Endothelial cell (in vitro differentiated cells): ENCODE measurements at regions not wholly inside any gene's neighbourhood (a gene's known extent, or its start where the extent isn't known, plus 50 kb on each side); places are given as distances from the start of the nearest gene placed in this dataset.

Experiments used
- DNase-seq: peaks from one replicate; pipeline ENCODE4 v3.0.0; 2021; ENCODE audit warnings: low spot score
- H3K27ac Mint-ChIP-seq: one replicate; pipeline ENCODE4 v1.8.0; 2021; ENCODE audit warnings: mixed read lengths, inconsistent platforms; ENCODE audit not compliant: unreplicated experiment
- H3K27me3 Mint-ChIP-seq: one replicate; pipeline ENCODE4 v1.8.0; 2021; ENCODE audit warnings: mild to moderate bottlenecking, moderate library complexity, mixed read lengths, inconsistent platforms; ENCODE audit not compliant: unreplicated experiment
- H3K36me3 Mint-ChIP-seq: one replicate; pipeline ENCODE4 v1.8.0; 2021; ENCODE audit warnings: mild to moderate bottlenecking, low read depth, mixed read lengths, inconsistent platforms; ENCODE audit not compliant: unreplicated experiment
- H3K4me1 Mint-ChIP-seq: one replicate; pipeline ENCODE4 v1.8.0; 2021; ENCODE audit warnings: mild to moderate bottlenecking, mixed read lengths, inconsistent platforms; ENCODE audit not compliant: unreplicated experiment
- H3K4me3 Mint-ChIP-seq: one replicate; pipeline ENCODE4 v1.8.0; 2021; ENCODE audit warnings: mild to moderate bottlenecking, mixed read lengths, inconsistent platforms; ENCODE audit not compliant: unreplicated experiment
- H3K9me3 Mint-ChIP-seq: one replicate; pipeline ENCODE4 v1.8.0; 2021; ENCODE audit warnings: mixed read lengths, inconsistent platforms; ENCODE audit not compliant: unreplicated experiment
- TF ChIP-seq, protein P1 (sequence below): fragments of 200-600 bp; sonication (generic); IDR thresholded peaks from one replicate; pipeline ENCODE4 v1.5.0; 2021; ENCODE audit warnings: antibody characterized with exemption; ENCODE audit not compliant: unreplicated experiment

DNA sequence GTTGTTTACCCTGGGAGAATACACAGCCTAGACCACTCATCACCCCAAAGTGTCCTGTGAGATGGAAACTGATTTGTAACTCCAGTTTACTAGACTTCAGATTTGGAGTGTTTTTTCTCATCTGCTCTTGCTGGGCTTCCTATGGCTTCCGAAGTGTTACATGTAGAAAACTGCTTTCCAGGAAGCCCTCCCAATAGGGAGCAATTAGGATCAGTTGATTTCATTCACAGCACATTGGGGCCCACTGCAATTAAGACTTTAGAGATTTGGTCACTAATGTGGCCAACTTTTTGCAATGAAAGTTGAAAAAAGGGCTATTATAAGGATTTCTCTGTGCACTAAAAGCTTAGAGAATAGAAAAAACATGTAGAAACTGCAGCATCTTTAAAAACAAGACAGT, 656.6 kb upstream of the CHAC2 start:
- H3K9me3 Mint-ChIP-seq: no peaks in the 10 kb centered on the region
- TF ChIP-seq, protein P1, sequence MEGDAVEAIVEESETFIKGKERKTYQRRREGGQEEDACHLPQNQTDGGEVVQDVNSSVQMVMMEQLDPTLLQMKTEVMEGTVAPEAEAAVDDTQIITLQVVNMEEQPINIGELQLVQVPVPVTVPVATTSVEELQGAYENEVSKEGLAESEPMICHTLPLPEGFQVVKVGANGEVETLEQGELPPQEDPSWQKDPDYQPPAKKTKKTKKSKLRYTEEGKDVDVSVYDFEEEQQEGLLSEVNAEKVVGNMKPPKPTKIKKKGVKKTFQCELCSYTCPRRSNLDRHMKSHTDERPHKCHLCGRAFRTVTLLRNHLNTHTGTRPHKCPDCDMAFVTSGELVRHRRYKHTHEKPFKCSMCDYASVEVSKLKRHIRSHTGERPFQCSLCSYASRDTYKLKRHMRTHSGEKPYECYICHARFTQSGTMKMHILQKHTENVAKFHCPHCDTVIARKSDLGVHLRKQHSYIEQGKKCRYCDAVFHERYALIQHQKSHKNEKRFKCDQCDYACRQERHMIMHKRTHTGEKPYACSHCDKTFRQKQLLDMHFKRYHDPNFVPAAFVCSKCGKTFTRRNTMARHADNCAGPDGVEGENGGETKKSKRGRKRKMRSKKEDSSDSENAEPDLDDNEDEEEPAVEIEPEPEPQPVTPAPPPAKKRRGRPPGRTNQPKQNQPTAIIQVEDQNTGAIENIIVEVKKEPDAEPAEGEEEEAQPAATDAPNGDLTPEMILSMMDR: no peak
- H3K4me3 Mint-ChIP-seq: no peak overlapping the region

DNA sequence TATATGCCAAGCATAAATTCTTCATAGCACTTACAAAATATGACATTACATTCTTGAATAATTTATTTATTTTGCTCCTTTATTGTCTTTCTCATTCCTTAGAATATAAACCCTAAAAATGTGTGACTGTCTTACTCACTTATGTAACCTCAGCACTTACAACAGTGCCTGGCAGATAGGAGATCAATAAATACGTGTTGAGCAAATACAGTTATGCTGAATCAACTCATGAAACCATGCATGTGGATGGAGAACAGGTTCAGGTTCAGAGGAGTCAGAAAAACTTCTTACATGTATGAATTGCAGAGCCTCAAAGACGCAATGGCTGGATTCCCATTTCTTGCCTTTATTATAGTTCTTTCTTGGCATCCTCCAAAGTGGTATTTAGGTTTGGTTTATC, 659.4 kb upstream of the CHAC2 start:
- DNase-seq: no peak
- Mint-ChIP-seq H3K36me3 (no peaks in the 10 kb centered on the region), H3K9me3 (no peaks in the 10 kb centered on the region), H3K4me1 (peaks cover 2% of the 10 kb centered on the region), H3K27me3 (no peaks in the 10 kb centered on the region), H3K27ac (no peak overlapping the region), H3K4me3 (no peak overlapping the region)
- TF ChIP-seq, protein P1: no peak

More for the DNA sequence above, 656.6 kb upstream of the CHAC2 start:
- Mint-ChIP-seq H3K36me3 (no peaks in the 10 kb centered on the region), H3K4me1 (no peaks in the 10 kb centered on the region), H3K27me3 (no peaks in the 10 kb centered on the region), H3K27ac (no peak overlapping the region)
- DNase-seq: no peak

DNA sequence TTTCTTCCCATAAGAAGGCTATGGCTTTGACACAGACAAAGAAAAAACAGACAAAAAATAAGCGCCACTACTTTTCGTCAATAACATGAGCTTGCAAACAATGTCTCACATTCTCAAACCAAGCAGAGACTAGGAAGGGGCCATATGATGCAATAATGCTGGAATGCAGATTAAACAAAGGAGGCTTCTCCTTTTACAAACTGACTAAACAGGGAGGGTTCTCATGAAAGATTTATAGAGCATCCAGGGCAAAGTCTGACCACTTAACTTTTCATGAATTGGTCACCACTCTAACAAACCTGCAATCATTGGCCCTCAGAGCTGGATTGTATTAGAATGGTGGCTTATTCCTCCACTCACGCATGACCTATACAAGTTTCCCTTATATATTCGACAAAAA, 663.3 kb upstream of the CHAC2 start:
- no peak overlapping the region for H3K4me3 Mint-ChIP-seq
- H3K36me3 Mint-ChIP-seq: no peaks in the 10 kb centered on the region
- no peak for DNase-seq
- TF ChIP-seq, protein P1: no peak
- peaks cover 2% of the 10 kb centered on the region for H3K4me1 Mint-ChIP-seq
- H3K9me3 Mint-ChIP-seq: no peaks in the 10 kb centered on the region
- H3K27ac Mint-ChIP-seq: no peak overlapping the region
- H3K27me3 Mint-ChIP-seq: peaks cover 2% of the 10 kb centered on the region

DNA sequence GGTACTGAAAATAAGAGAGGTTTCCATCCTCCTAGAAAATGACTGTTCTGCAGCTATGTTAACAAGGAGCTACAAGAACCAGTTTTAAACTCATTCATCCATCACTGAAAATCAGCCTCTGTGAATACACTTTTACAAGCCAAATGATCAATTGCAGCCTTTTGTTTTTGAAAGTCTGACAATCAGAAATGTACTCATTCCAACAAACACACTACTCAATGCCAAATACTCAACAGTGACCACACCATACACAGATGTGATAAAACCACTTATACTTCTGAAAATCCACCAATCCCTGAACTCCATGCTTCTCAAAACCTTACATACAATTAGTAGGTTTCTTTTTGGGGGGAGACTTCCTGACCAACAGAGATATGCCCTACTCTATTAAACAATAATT, 663.9 kb upstream of the CHAC2 start:
- Mint-ChIP-seq H3K36me3 (no peaks in the 10 kb centered on the region), H3K9me3 (no peaks in the 10 kb centered on the region), H3K4me1 (peaks cover 2% of the 10 kb centered on the region), H3K4me3 (no peak overlapping the region), H3K27me3 (peaks cover 2% of the 10 kb centered on the region), H3K27ac (peak overlapping the region; percentile 3)
- TF ChIP-seq, protein P1: no peak
- DNase-seq: no peak

DNA sequence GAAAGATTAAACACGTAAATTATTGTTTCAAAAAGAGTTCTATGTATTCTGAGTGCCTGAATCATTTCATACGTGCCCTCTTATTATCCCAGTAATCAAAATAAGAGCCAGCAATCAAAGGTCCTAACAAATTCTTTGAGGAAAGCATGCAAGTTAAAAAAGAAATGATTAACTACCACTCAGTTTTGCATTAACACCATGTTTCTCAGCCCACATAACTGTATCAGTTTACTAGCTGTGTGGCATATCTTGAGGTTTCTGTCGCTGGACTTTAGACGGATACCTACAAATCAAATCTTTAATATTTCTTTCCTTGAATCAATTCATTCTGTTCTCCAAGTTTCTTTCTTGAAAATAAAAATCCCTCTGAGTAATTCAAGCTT, 668.9 kb upstream of the CHAC2 start:
- Mint-ChIP-seq H3K27me3 (peaks cover 2% of the 10 kb centered on the region), H3K36me3 (no peaks in the 10 kb centered on the region), H3K4me3 (no peak overlapping the region), H3K27ac (no peak overlapping the region), H3K4me1 (peaks cover under 1% of the 10 kb centered on the region), H3K9me3 (no peaks in the 10 kb centered on the region)
- DNase-seq: no peak
- TF ChIP-seq, protein P1: no peak
